Loucy (cell line): ENCODE measurements at regions not wholly inside any gene's neighbourhood (a gene's known extent, or its start where the extent isn't known, plus 50 kb on each side); places are given as distances from the start of the nearest gene placed in this dataset.
"Not testable (repeated sequence)": the region's sequence is repeated elsewhere in the genome, so short reads cannot be mapped to it uniquely, and the experiment has no call there.

Experiments used
- EZH2phosphoT487 ChIP-seq: fragments of 200-600 bp; IDR thresholded peaks from 2 replicates; pipeline ENCODE4 v1.6.1; 2018; ENCODE audit warnings: antibody characterized with exemption, mild to moderate bottlenecking, moderate library complexity, borderline replicate concordance
- TF ChIP-seq, protein P1 (sequence below): fragments of 200-600 bp; sonication (generic); conservative IDR thresholded peaks from 2 replicates; pipeline ENCODE4 v1.5.1; 2014; ENCODE audit warnings: mild to moderate bottlenecking, antibody characterized with exemption, low read length

DNA sequence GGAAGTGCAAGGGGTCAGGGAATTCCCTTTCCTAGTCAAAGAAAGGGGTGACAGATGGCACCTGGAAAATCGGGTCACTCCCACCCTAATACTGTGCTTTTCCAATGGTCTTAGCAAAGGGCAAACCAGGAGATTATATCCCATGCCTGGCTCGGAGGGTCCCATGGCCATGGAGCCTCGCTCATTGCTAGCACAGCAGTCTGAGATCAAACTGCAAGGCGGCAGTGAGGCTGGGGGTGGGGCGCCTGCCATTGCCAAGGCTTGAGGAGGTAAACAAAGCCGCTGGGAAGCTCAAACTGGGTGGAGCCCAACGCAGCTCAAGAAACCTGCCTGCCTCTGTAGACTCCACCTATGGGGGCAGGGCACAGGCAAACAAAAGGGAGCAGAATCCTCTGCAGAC lies 714.4 kb upstream of the MGAT4C start:
- TF ChIP-seq, protein P1, sequence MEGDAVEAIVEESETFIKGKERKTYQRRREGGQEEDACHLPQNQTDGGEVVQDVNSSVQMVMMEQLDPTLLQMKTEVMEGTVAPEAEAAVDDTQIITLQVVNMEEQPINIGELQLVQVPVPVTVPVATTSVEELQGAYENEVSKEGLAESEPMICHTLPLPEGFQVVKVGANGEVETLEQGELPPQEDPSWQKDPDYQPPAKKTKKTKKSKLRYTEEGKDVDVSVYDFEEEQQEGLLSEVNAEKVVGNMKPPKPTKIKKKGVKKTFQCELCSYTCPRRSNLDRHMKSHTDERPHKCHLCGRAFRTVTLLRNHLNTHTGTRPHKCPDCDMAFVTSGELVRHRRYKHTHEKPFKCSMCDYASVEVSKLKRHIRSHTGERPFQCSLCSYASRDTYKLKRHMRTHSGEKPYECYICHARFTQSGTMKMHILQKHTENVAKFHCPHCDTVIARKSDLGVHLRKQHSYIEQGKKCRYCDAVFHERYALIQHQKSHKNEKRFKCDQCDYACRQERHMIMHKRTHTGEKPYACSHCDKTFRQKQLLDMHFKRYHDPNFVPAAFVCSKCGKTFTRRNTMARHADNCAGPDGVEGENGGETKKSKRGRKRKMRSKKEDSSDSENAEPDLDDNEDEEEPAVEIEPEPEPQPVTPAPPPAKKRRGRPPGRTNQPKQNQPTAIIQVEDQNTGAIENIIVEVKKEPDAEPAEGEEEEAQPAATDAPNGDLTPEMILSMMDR = not testable (repeated sequence)
- TF ChIP-seq EZH2phosphoT487 = not testable (repeated sequence)
